NCI-H2081 (cell line): ENCODE measurements at regions not wholly inside any gene's neighbourhood (a gene's known extent, or its start where the extent isn't known, plus 50 kb on each side); places are given as distances from the start of the nearest gene placed in this dataset.
A peak's percentile ranks its signal among the peaks of the same experiment; 100 is the strongest.

Experiments
- DNase-seq, 2 experiments: peaks; one replicate each; lab custom pipeline; 2025; lab: John Stamatoyannopoulos, UW

- DNase-seq: no peak
Observed at GRCh38 chr12:18207266-18207665, 54.1 kb upstream of the PIK3C2G start.

- no peak for DNase-seq
Observed at GRCh38 chr12:18206198-18206597, 55.1 kb upstream of the PIK3C2G start.

GRCh38 chr12:18204053-18204452 is 57.3 kb upstream of the PIK3C2G start:
- no peak for DNase-seq

- no peak for DNase-seq
Observed at GRCh38 chr12:18192119-18192518, 69.2 kb upstream of the PIK3C2G start.

- DNase-seq: no peak
Observed at GRCh38 chr12:18183141-18183540, 78.2 kb upstream of the PIK3C2G start.

GRCh38 chr12:18171571-18171970 is 81.6 kb upstream of the RERGL start:
- no peak for DNase-seq

- no peak for DNase-seq
Observed at GRCh38 chr12:18168016-18168415, 78.0 kb upstream of the RERGL start.

GRCh38 chr12:18165889-18166288 is 75.9 kb upstream of the RERGL start:
- no peak for DNase-seq

- DNase-seq: no peak
Observed at GRCh38 chr12:18165422-18165871, 75.5 kb upstream of the RERGL start.

GRCh38 chr12:18160901-18161300 is 70.9 kb upstream of the RERGL start:
- DNase-seq: no peak

GRCh38 chr12:18158774-18159557 is 69.0 kb upstream of the RERGL start:
- peak; percentile 11 to 38 for DNase-seq

GRCh38 chr12:18153826-18154225 is 63.8 kb upstream of the RERGL start:
- DNase-seq: peak in 1 of 2 experiments; percentile 28

- DNase-seq: no peak
Observed at GRCh38 chr12:18151036-18151435, 61.0 kb upstream of the RERGL start.

GRCh38 chr12:18148961-18149360 is 59.0 kb upstream of the RERGL start:
- no peak for DNase-seq

GRCh38 chr12:18146363-18146762 is 56.4 kb upstream of the RERGL start:
- no peak for DNase-seq

- DNase-seq: no peak
Observed at GRCh38 chr12:18145924-18146323, 55.9 kb upstream of the RERGL start.

GRCh38 chr12:18141048-18141982 is 51.3 kb upstream of the RERGL start:
- DNase-seq: peak in 1 of 2 experiments; percentile 45

- peak in 1 of 2 experiments; percentile 20 for DNase-seq
Observed at GRCh38 chr12:18139989-18140596, 50.1 kb upstream of the RERGL start.
